Upper lobe of left lung (tissue), 4 donors: ENCODE measurements at regions not wholly inside any gene's neighbourhood (a gene's known extent, or its start where the extent isn't known, plus 50 kb on each side); places are given as distances from the start of the nearest gene placed in this dataset.

ENCODE experiments used
- EP300 ChIP-seq, 4 donors: sonication (generic); formaldehyde crosslinking; IDR thresholded peaks; one replicate each; pipeline ENCODE4 v1.5.1; 2017; ENCODE audit warnings: antibody characterized with exemption in 4 of 4, control low read depth in 2 of 4
- POLR2A ChIP-seq, 4 donors: fragments of 450-650 bp; IDR thresholded peaks; one replicate each; pipeline ENCODE4 v1.5.1; 2016 to 2017; ENCODE audit warnings: antibody characterized with exemption in 4 of 4, mild to moderate bottlenecking in 2 of 4
- POLR2AphosphoS5 ChIP-seq, 2 donors: sonication (generic); formaldehyde crosslinking; IDR thresholded peaks; one replicate each; pipeline ENCODE4 v1.5.1; 2017; ENCODE audit warnings: antibody characterized with exemption in 2 of 2
- TF ChIP-seq, protein P1 (sequence below), 6 experiments: fragments of 450-650 bp in 4 of 6; fragments of 200-600 bp in 2 of 6; sonication (generic) in 2 of 6; IDR thresholded peaks; one replicate each; pipeline ENCODE4 v1.5.1; 2016 to 2019; ENCODE audit warnings: antibody characterized with exemption in 6 of 6

- TF ChIP-seq, protein P1, sequence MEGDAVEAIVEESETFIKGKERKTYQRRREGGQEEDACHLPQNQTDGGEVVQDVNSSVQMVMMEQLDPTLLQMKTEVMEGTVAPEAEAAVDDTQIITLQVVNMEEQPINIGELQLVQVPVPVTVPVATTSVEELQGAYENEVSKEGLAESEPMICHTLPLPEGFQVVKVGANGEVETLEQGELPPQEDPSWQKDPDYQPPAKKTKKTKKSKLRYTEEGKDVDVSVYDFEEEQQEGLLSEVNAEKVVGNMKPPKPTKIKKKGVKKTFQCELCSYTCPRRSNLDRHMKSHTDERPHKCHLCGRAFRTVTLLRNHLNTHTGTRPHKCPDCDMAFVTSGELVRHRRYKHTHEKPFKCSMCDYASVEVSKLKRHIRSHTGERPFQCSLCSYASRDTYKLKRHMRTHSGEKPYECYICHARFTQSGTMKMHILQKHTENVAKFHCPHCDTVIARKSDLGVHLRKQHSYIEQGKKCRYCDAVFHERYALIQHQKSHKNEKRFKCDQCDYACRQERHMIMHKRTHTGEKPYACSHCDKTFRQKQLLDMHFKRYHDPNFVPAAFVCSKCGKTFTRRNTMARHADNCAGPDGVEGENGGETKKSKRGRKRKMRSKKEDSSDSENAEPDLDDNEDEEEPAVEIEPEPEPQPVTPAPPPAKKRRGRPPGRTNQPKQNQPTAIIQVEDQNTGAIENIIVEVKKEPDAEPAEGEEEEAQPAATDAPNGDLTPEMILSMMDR (IDR thresholded peaks at IDR 0.05): no peak
- TF ChIP-seq POLR2A (IDR thresholded peaks at IDR 0.05) (no peak), EP300 (IDR thresholded peaks at IDR 0.05) (no peak), POLR2AphosphoS5 (IDR thresholded peaks at IDR 0.05) (no peak)
These were observed 150.7 kb downstream of the FOXB1 start for GRCh38 chr15:60154764-60155325.
